ENCODE measurements at regions not wholly inside any gene's neighbourhood (a gene's known extent, or its start where the extent isn't known, plus 50 kb on each side); places are given as distances from the start of the nearest gene placed in this dataset.

GRCh38 chr3:88984832-88985231 lies 122.6 kb upstream of the EPHA3 start:
- H3K4me1 Mint-ChIP-seq, result no peaks in the 10 kb centered on the region
- H3K9me3 Mint-ChIP-seq, result no peaks in the 10 kb centered on the region
- no peaks in the 10 kb centered on the region for H3K36me3 Mint-ChIP-seq
- no peak overlapping the region for H3K27ac Mint-ChIP-seq
- ChIA-PET CTCF (no interaction called here), POLR2A (no interaction called here)
- DNase-seq (ENCODE audit: low spot score) (no peak), ATAC-seq (no peak)
- TF ChIP-seq ZNF138 (CRISPR knock-in tag; conservative IDR thresholded peaks at IDR 0.05) (no peak), EMX1 (CRISPR knock-in tag; IDR thresholded peaks at IDR 0.05) (no peak), CREM (CRISPR knock-in tag; IDR thresholded peaks at IDR 0.05) (no peak), ZSCAN18 (CRISPR knock-in tag; IDR thresholded peaks at IDR 0.05) (no peak), IRF1 (CRISPR knock-in tag; IDR thresholded peaks at IDR 0.05) (no peak), AR (CRISPR knock-in tag; IDR thresholded peaks at IDR 0.05) (no peak), ZNF423 (CRISPR knock-in tag; IDR thresholded peaks at IDR 0.05) (no peak), MAX (CRISPR knock-in tag; IDR thresholded peaks at IDR 0.05) (no peak), ERG (CRISPR knock-in tag; IDR thresholded peaks at IDR 0.05) (no peak), ATF1 (CRISPR knock-in tag; IDR thresholded peaks at IDR 0.05) (no peak), FOXP4 (CRISPR knock-in tag; IDR thresholded peaks at IDR 0.05) (no peak), ZNF416 (CRISPR knock-in tag; IDR thresholded peaks at IDR 0.05) (no peak), ZMAT4 (CRISPR knock-in tag; IDR thresholded peaks at IDR 0.05) (no peak), ZNF512 (CRISPR knock-in tag; IDR thresholded peaks at IDR 0.05; ENCODE audit: borderline replicate concordance) (no peak), HMGXB4 (CRISPR knock-in tag; IDR thresholded peaks at IDR 0.05) (no peak), ZNF396 (CRISPR knock-in tag; IDR thresholded peaks at IDR 0.05; ENCODE audit: borderline replicate concordance) (no peak), ZBTB43 (CRISPR knock-in tag; IDR thresholded peaks at IDR 0.05) (no peak), STAT6 (CRISPR knock-in tag; conservative IDR thresholded peaks at IDR 0.05; ENCODE audit: low read depth) (no peak), E2F4 (CRISPR knock-in tag; IDR thresholded peaks at IDR 0.05; ENCODE audit: borderline replicate concordance, low read depth) (no peak)
- no peak overlapping the region for H3K4me3 Mint-ChIP-seq
- no peaks in the 10 kb centered on the region for H3K27me3 Mint-ChIP-seq (ENCODE audit: low read depth)

All from WTC11 (cell line).